ENCODE measurements at regions not wholly inside any gene's neighbourhood (a gene's known extent, or its start where the extent isn't known, plus 50 kb on each side); places are given as distances from the start of the nearest gene placed in this dataset.
"Not testable (repeated sequence)": the region's sequence is repeated elsewhere in the genome, so short reads cannot be mapped to it uniquely, and the experiment has no call there.

DNA sequence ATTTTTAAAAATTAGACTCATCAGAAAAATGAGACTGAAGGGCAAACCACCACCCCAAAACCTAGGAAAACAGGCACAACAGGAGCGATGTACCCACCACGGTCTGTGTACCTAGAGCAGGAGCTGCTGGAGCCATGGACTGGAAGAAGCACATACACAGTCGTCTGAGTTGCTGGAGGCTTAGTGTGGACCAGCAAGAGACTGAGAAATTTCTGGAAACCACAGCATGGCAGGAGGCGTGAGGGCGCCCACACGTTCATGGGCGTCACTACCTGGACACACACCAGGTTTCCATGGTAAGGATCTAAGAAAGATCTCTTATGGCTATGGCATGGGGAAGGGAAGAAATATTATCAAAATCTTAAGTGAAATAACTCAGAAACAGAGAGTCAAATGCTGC, 91.9 kb downstream of the MED10 start:
- Histone ChIP-seq H3K27ac (no peak overlapping the region), H3K4me1 (no peaks in the 10 kb centered on the region), H3K9me3 (no peaks in the 10 kb centered on the region), H3K36me3 (no peaks in the 10 kb centered on the region), H3K27me3 (no peaks in the 10 kb centered on the region), H3K4me3 (no peak overlapping the region)
- 90% methylated on average over 7 of the region's 7 CpGs for WGBS, 2 donors
- TF ChIP-seq POLR2A (IDR thresholded peaks at IDR 0.05) (no peak), EP300 (IDR thresholded peaks at IDR 0.05) (no peak)
- TF ChIP-seq, protein P1, sequence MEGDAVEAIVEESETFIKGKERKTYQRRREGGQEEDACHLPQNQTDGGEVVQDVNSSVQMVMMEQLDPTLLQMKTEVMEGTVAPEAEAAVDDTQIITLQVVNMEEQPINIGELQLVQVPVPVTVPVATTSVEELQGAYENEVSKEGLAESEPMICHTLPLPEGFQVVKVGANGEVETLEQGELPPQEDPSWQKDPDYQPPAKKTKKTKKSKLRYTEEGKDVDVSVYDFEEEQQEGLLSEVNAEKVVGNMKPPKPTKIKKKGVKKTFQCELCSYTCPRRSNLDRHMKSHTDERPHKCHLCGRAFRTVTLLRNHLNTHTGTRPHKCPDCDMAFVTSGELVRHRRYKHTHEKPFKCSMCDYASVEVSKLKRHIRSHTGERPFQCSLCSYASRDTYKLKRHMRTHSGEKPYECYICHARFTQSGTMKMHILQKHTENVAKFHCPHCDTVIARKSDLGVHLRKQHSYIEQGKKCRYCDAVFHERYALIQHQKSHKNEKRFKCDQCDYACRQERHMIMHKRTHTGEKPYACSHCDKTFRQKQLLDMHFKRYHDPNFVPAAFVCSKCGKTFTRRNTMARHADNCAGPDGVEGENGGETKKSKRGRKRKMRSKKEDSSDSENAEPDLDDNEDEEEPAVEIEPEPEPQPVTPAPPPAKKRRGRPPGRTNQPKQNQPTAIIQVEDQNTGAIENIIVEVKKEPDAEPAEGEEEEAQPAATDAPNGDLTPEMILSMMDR (IDR thresholded peaks at IDR 0.05) = no peak
- DNase-seq (ENCODE audit: low spot score in 2 of 2) = no peak

DNA sequence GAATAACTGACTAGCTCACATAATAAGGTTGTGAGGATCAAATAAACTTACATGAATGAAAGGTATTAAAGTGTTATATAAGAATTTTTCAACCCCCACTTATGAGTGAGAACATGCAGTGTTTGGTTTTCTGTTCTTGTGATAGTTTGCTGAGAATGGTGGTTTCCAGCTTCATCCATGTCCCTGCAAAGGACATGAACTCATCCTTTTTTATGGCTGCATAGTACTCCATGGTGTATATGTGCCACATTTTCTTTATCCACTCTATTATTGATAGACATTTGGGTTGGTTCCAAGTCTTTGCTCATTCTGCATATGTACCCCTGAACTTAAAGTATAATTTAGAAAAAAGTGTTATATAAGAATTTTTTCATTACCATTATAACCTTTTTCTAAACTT, 93.9 kb downstream of the MED10 start:
- H3K4me1 ChIP-seq; H3K27ac ChIP-seq; H3K36me3 ChIP-seq; H3K4me3 ChIP-seq; DNase-seq (ENCODE audit: low spot score in 2 of 2); H3K9me3 ChIP-seq; H3K27me3 ChIP-seq: not testable (repeated sequence)

DNA sequence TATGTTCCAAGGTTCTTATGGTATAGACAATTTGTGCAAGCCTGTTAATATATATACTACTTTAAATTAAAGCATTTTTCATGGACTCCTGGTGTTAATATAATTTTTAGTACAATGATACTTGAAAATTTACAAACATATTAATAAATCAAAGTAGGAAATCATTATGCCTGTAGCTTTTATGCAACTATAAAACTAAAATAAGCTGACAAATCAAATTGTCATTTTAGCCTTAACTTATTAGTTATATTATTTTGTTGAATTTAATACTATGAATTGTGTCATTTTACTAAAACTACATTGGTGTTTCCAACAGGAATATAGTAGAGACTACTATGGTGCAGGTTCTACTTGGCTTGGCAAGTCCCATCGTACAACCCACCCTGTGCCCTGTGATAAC, 96.0 kb downstream of the MED10 start:
- H3K36me3 ChIP-seq = no peaks in the 10 kb centered on the region
- WGBS, 2 donors = 84 to 85% methylated on average over 1 of the region's 1 CpG
- no peak overlapping the region for H3K4me3 ChIP-seq
- H3K27me3 ChIP-seq = no peaks in the 10 kb centered on the region
- H3K4me1 ChIP-seq = no peaks in the 10 kb centered on the region
- DNase-seq (ENCODE audit: low spot score in 2 of 2) = no peak
- TF ChIP-seq, protein P1 (IDR thresholded peaks at IDR 0.05) = no peak
- H3K9me3 ChIP-seq = no peaks in the 10 kb centered on the region
- H3K27ac ChIP-seq = no peak overlapping the region

DNA sequence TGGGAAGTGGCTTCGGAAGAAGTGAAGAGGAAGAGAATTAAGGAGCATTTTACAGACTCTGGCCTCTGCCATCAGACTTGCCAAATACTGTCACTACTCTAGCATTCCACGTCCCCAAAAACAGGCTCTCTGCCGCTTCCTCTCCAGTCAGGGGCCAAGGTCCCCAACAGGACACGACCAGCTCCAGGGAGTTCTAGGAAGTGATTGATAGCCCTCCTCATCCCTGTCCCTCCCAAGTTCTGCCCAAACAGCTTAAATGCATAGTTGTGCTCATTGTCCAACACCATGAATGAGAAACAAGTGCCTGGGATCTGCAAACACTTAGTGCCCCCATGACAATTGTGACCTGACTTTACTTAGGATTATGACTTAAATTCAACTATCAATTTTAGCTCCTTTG, 96.5 kb downstream of the MED10 start:
- peak overlapping the region in 1 of 4 donors; percentile 9 for H3K4me3 ChIP-seq
- TF ChIP-seq EP300 (IDR thresholded peaks at IDR 0.05) = no peak
- H3K4me1 ChIP-seq = no peaks in the 10 kb centered on the region
- no peaks in the 10 kb centered on the region for H3K27me3 ChIP-seq
- 33 to 34% methylated on average over 4 of the region's 4 CpGs for WGBS, 2 donors
- no peaks in the 10 kb centered on the region for H3K36me3 ChIP-seq
- H3K27ac ChIP-seq = no peak overlapping the region
- no peaks in the 10 kb centered on the region for H3K9me3 ChIP-seq
- DNase-seq (ENCODE audit: low spot score in 2 of 2) = no peak

GRCh38 chr5:6280425-6281100, 97.8 kb downstream of the MED10 start:
- Histone ChIP-seq H3K27ac (no peak overlapping the region), H3K4me3 (no peak overlapping the region), H3K36me3 (no peaks in the 10 kb centered on the region), H3K4me1 (no peaks in the 10 kb centered on the region), H3K9me3 (no peaks in the 10 kb centered on the region), H3K27me3 (no peaks in the 10 kb centered on the region)
- no peak for DNase-seq (ENCODE audit: low spot score in 2 of 2)
- TF ChIP-seq EP300 (IDR thresholded peaks at IDR 0.05) = no peak
- TF ChIP-seq POLR2A (IDR thresholded peaks at IDR 0.05) = no peak
- TF ChIP-seq, protein P1 (IDR thresholded peaks at IDR 0.05) = no peak
- WGBS, 2 donors = 76% methylated on average over 6 of the region's 6 CpGs

DNA sequence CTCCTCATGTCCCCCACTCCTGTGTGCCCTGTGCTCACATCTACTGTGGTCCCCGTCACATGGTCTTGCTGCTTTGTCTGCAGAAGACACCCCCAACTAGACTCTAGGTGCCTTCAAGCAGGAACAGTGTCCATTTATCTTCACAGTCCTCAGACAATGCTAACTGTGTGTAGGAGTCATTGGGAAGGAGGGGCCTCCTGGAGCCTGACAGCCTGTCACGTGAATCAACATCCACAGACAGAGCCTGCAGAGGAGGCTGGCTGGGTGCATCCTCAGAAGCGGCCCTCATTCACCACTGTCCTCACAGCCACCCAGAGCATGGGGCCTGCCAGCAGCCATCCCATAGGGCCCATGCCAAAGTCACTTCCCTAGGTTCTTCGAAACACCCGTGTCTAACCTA, 98.7 kb downstream of the MED10 start:
- Histone ChIP-seq H3K4me1 (no peaks in the 10 kb centered on the region), H3K4me3 (no peak overlapping the region), H3K9me3 (no peaks in the 10 kb centered on the region), H3K36me3 (no peaks in the 10 kb centered on the region), H3K27ac (no peak overlapping the region), H3K27me3 (no peaks in the 10 kb centered on the region)
- DNase-seq (ENCODE audit: low spot score in 2 of 2) = no peak
- WGBS, 2 donors = 80 to 81% methylated on average over 5 of the region's 5 CpGs
- no peak for TF ChIP-seq POLR2A (IDR thresholded peaks at IDR 0.05)
- no peak for TF ChIP-seq EP300 (IDR thresholded peaks at IDR 0.05)
- TF ChIP-seq, protein P1 (IDR thresholded peaks at IDR 0.05) = no peak
